GDM1 (cell line): ENCODE measurements at regions not wholly inside any gene's neighbourhood (a gene's known extent, or its start where the extent isn't known, plus 50 kb on each side); places are given as distances from the start of the nearest gene placed in this dataset.
"Not testable (repeated sequence)": the region's sequence is repeated elsewhere in the genome, so short reads cannot be mapped to it uniquely, and the experiment has no call there.

Experiments used
- DNase-seq: peaks from one replicate; lab custom pipeline; 2025; lab: John Stamatoyannopoulos, UW

- DNase-seq, result peak; percentile 22
These were observed 180.7 kb upstream of the PRSS1 start for GRCh38 chr7:142568435-142569097.

- no peak for DNase-seq
These were observed 181.8 kb upstream of the PRSS1 start for GRCh38 chr7:142567201-142568075.

- DNase-seq, result no peak
These were observed 183.0 kb upstream of the PRSS1 start for GRCh38 chr7:142566271-142566670.

GRCh38 chr7:142564125-142564524 is 185.1 kb upstream of the PRSS1 start:
- DNase-seq, result peak; percentile 39

DNA sequence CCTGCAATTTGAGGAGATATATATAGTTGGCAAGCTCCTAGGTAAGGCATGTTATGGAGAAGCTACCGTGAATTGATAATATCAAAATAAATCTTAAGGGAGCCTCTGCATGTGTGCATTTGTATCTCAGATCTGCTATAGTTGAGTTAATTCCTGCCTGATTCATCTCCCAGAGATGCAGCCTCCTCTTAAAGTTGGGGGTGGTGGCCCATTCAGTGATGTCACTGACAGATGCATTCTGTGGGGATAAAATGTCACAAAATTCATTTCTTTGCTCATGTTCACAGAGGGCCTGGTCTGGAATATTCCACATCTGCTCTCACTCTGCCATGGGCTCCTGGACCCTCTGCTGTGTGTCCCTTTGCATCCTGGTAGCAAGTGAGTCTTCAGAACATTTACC is 185.8 kb upstream of the PRSS1 start:
- DNase-seq, result no peak

- DNase-seq, result no peak
These were observed 186.6 kb upstream of the PRSS1 start for GRCh38 chr7:142562688-142563087.

- not testable (repeated sequence) for DNase-seq
These were observed 187.9 kb upstream of the PRSS1 start for GRCh38 chr7:142561396-142561795.

DNA sequence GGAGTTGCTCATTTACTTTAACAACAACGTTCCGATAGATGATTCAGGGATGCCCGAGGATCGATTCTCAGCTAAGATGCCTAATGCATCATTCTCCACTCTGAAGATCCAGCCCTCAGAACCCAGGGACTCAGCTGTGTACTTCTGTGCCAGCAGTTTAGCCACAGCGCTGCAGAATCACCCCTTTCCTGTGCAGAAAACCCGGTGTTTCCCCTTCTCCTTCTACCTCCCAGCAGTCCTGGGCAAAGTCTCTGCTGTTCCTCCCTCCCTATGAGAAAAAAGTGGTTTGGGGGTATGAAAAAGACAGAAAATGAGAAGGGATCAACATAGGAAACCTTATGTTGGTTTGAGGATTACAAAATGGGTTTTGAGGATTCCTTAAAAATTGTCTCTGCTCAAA is 188.5 kb upstream of the PRSS1 start:
- peak; percentile 72 for DNase-seq

GRCh38 chr7:142560166-142560565 is 189.1 kb upstream of the PRSS1 start:
- DNase-seq, result no peak

- DNase-seq, result peak; percentile 69
These were observed 191.2 kb upstream of the PRSS1 start for GRCh38 chr7:142557971-142558582.

DNA sequence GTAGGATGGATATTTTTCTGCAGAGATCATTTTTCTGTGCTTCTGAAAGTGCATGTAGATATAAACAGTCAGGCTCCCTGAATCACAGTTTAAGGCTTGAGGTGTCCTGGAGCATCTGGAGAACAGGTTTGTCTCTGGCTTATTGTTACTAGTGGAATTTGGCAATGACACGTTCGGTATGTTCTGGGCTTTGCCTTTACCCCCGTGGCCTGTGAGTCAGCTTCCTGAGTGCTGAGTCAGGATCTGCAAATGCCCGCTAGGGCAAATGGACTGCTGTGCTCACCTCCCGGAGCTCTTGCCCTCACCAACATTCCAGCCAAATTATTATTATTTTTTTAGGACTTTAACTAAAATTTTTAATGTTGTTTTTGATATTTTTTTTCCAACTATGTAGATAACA is 192.5 kb upstream of the PRSS1 start:
- peak; percentile 42 for DNase-seq

- peak; percentile 31 for DNase-seq
These were observed 194.4 kb upstream of the PRSS1 start for GRCh38 chr7:142554560-142555532.

GRCh38 chr7:142553216-142553615 is 196.1 kb upstream of the PRSS1 start:
- DNase-seq, result no peak

- DNase-seq, result no peak
These were observed 200.3 kb upstream of the PRSS1 start for GRCh38 chr7:142548978-142549377.

GRCh38 chr7:142546452-142546851 is 202.8 kb upstream of the PRSS1 start:
- DNase-seq, result no peak

- DNase-seq, result peak; percentile 42
These were observed 206.3 kb upstream of the PRSS1 start for GRCh38 chr7:142542942-142543341.

DNA sequence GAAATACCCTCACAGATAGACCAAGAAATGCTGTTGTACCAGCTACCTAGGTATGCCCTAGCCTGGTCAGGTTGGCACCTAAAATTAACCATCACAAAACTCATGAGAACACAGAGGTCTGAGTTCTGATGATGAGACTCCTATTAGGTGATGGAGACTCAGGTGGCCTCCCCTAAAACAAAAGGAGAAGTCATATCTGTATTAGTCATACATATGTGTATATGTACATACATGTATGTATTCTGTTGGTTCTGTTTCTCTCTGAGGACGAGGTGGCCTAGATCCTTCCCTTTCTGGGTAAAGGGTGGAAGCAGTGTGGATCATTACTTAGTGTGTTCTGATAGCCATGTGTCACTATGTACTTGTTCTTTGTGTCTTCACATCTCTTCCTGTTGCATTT is 207.2 kb upstream of the PRSS1 start:
- DNase-seq, result no peak

- DNase-seq, result no peak
These were observed 208.9 kb upstream of the PRSS1 start for GRCh38 chr7:142540371-142540770.

DNA sequence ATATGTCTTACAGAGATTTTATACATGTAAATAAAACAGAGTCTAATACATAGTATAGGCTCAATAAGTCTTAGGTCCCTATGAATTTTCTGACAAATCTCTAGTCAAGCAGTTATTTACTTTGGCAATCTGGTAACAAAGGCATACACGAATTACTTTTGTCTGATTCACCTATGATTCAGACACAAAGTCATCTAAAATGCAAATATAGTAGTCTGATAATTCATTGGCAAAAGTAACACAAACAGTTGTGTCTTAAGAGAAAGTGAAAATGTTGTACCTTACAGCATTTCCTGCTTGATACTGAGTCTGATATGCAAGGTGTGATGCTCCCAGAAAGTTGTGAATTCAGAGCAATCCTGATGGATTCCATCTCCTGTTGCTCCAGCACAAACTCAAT is 209.4 kb upstream of the PRSS1 start:
- no peak for DNase-seq

- DNase-seq, result no peak
These were observed 211.5 kb upstream of the PRSS1 start for GRCh38 chr7:142537760-142538159.

DNA sequence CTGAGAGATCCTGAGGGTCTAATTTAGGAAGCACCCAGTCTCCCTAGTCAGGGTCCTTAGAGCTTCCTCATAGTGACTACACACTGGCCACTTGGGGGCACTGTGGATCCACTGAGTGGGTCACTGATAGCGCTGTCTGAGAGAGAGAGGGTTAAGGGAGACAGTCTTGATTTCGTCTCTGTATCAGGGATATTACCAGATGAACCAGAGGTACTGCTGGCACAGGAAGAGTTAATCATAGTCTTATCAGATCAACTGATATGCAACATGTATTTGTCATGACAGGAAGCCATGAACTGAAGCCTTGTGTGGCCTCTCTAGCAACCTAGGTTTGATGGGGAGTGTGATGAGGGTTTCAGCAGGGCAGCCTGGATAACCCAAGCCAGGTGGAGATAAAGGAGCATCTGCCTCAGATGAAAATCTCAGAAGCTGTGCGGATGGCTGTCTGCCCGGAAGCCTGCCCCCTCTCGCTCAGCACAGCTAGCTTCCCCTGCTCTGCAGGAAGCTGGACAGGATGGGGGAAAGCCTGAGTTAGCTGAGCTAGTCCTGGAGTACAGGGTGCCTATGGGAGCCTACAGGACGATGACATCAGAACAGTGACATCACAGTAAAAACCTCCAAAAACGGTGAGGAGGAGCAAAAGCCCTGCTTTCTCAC is 214.0 kb upstream of the PRSS1 start:
- DNase-seq, result peak; percentile 86
